ENCODE measurements at regions not wholly inside any gene's neighbourhood (a gene's known extent, or its start where the extent isn't known, plus 50 kb on each side); places are given as distances from the start of the nearest gene placed in this dataset.

- H3K9me3 ChIP-seq (ENCODE audit: low read length), result no peaks in the 10 kb centered on the region
- no peak overlapping the region for H2AFZ ChIP-seq (ENCODE audit: low read depth, low read length)
- H3K79me2 ChIP-seq (replicated peaks; ENCODE audit: insufficient read depth, low read length), result no peaks in the 10 kb centered on the region
- H3F3A ChIP-seq (ENCODE audit: insufficient read depth, low read length, poor library complexity, severe bottlenecking), result no peaks in the 10 kb centered on the region
- H3K36me3 ChIP-seq (ENCODE audit: insufficient read depth, low read length), result no peaks in the 10 kb centered on the region
- H3K4me2 ChIP-seq (ENCODE audit: low read length), result no peak overlapping the region
- no peak overlapping the region for H3K27ac ChIP-seq (ENCODE audit: low read length)
- no peaks in the 10 kb centered on the region for H4K20me1 ChIP-seq (ENCODE audit: insufficient read depth)
- H3K9ac ChIP-seq (ENCODE audit: low read length), result no peak overlapping the region
- H3K4me3 ChIP-seq (ENCODE audit: low read length), result no peak overlapping the region
- no peaks in the 10 kb centered on the region for H3K9me2 ChIP-seq (ENCODE audit: insufficient read depth, low read length)
- no peak for TF ChIP-seq EZH2 (IDR thresholded peaks at IDR 0.05; ENCODE audit: borderline replicate concordance, insufficient read depth, low read length, poor library complexity, severe bottlenecking)
- TF ChIP-seq MXI1 (conservative IDR thresholded peaks at IDR 0.05; ENCODE audit: poor library complexity, severe bottlenecking), result no peak
- no peak for TF ChIP-seq TAF1 (IDR thresholded peaks at IDR 0.05; ENCODE audit: low read depth)
- TF ChIP-seq, protein P1, sequence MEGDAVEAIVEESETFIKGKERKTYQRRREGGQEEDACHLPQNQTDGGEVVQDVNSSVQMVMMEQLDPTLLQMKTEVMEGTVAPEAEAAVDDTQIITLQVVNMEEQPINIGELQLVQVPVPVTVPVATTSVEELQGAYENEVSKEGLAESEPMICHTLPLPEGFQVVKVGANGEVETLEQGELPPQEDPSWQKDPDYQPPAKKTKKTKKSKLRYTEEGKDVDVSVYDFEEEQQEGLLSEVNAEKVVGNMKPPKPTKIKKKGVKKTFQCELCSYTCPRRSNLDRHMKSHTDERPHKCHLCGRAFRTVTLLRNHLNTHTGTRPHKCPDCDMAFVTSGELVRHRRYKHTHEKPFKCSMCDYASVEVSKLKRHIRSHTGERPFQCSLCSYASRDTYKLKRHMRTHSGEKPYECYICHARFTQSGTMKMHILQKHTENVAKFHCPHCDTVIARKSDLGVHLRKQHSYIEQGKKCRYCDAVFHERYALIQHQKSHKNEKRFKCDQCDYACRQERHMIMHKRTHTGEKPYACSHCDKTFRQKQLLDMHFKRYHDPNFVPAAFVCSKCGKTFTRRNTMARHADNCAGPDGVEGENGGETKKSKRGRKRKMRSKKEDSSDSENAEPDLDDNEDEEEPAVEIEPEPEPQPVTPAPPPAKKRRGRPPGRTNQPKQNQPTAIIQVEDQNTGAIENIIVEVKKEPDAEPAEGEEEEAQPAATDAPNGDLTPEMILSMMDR (IDR thresholded peaks at IDR 0.05; ENCODE audit: poor library complexity, severe bottlenecking), result no peak
- no peak for TF ChIP-seq EP300 (conservative IDR thresholded peaks at IDR 0.05; ENCODE audit: poor library complexity, severe bottlenecking)
- TF ChIP-seq, protein P2, sequence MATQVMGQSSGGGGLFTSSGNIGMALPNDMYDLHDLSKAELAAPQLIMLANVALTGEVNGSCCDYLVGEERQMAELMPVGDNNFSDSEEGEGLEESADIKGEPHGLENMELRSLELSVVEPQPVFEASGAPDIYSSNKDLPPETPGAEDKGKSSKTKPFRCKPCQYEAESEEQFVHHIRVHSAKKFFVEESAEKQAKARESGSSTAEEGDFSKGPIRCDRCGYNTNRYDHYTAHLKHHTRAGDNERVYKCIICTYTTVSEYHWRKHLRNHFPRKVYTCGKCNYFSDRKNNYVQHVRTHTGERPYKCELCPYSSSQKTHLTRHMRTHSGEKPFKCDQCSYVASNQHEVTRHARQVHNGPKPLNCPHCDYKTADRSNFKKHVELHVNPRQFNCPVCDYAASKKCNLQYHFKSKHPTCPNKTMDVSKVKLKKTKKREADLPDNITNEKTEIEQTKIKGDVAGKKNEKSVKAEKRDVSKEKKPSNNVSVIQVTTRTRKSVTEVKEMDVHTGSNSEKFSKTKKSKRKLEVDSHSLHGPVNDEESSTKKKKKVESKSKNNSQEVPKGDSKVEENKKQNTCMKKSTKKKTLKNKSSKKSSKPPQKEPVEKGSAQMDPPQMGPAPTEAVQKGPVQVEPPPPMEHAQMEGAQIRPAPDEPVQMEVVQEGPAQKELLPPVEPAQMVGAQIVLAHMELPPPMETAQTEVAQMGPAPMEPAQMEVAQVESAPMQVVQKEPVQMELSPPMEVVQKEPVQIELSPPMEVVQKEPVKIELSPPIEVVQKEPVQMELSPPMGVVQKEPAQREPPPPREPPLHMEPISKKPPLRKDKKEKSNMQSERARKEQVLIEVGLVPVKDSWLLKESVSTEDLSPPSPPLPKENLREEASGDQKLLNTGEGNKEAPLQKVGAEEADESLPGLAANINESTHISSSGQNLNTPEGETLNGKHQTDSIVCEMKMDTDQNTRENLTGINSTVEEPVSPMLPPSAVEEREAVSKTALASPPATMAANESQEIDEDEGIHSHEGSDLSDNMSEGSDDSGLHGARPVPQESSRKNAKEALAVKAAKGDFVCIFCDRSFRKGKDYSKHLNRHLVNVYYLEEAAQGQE (IDR thresholded peaks at IDR 0.05; ENCODE audit: borderline replicate concordance), result no peak
- TF ChIP-seq RAD21 (conservative IDR thresholded peaks at IDR 0.05), result no peak
- TF ChIP-seq POLR2AphosphoS5 (IDR thresholded peaks at IDR 0.05), result no peak
- no peak for TF ChIP-seq SMC3 (conservative IDR thresholded peaks at IDR 0.05; ENCODE audit: poor library complexity)
- H3K27me3 ChIP-seq (ENCODE audit: insufficient read depth, low read depth, low read length), result no peaks in the 10 kb centered on the region
Observed at GRCh38 chr3:110479731-110480130, 591.9 kb upstream of the NECTIN3 start.

DNA sequence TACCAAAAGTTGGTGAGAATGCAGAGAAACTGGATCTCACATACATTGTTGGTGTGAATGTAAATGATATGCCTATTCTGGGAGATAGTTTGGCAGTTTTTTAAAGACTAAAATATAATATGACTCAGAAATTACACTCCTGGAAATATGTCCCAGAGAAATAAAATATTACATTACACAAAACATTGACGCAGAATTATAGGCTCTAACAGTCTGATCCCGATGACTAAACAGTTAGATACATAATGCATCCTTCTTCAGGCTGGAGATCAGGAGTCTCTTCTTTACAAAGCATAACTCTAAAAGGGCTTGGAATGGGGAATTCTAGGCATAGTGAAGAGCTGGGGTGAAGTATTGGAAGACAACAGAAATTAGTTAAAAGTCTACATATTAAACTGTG lies 586.2 kb upstream of the NECTIN3 start:
- H2AFZ ChIP-seq (ENCODE audit: low read depth, low read length), result no peak overlapping the region
- no peak overlapping the region for H3K4me2 ChIP-seq (ENCODE audit: low read length)
- H3K27ac ChIP-seq (ENCODE audit: low read length), result no peak overlapping the region
- H3K9me2 ChIP-seq (ENCODE audit: insufficient read depth, low read length), result no peaks in the 10 kb centered on the region
- H3K9me3 ChIP-seq (ENCODE audit: low read length), result no peaks in the 10 kb centered on the region
- no peaks in the 10 kb centered on the region for H3K27me3 ChIP-seq (ENCODE audit: insufficient read depth, low read depth, low read length)
- H4K20me1 ChIP-seq (ENCODE audit: insufficient read depth), result no peaks in the 10 kb centered on the region
- H3K9ac ChIP-seq (ENCODE audit: low read length), result no peak overlapping the region
- TF ChIP-seq POLR2AphosphoS5 (IDR thresholded peaks at IDR 0.05) (no peak), EZH2 (IDR thresholded peaks at IDR 0.05; ENCODE audit: borderline replicate concordance, insufficient read depth, low read length, poor library complexity, severe bottlenecking) (no peak), SMC3 (conservative IDR thresholded peaks at IDR 0.05; ENCODE audit: poor library complexity) (no peak), MXI1 (conservative IDR thresholded peaks at IDR 0.05; ENCODE audit: poor library complexity, severe bottlenecking) (no peak), RAD21 (conservative IDR thresholded peaks at IDR 0.05) (no peak), TAF1 (IDR thresholded peaks at IDR 0.05; ENCODE audit: low read depth) (no peak), EP300 (conservative IDR thresholded peaks at IDR 0.05; ENCODE audit: poor library complexity, severe bottlenecking) (no peak)
- TF ChIP-seq, protein P1 (IDR thresholded peaks at IDR 0.05; ENCODE audit: poor library complexity, severe bottlenecking), result no peak
- TF ChIP-seq, protein P2 (IDR thresholded peaks at IDR 0.05; ENCODE audit: borderline replicate concordance), result no peak
- H3K79me2 ChIP-seq (replicated peaks; ENCODE audit: insufficient read depth, low read length), result no peaks in the 10 kb centered on the region
- no peaks in the 10 kb centered on the region for H3F3A ChIP-seq (ENCODE audit: insufficient read depth, low read length, poor library complexity, severe bottlenecking)
- no peaks in the 10 kb centered on the region for H3K36me3 ChIP-seq (ENCODE audit: insufficient read depth, low read length)
- H3K4me3 ChIP-seq (ENCODE audit: low read length), result no peak overlapping the region
